SK-N-SH treated with all-trans-retinoic acid at 6 μM for 48 hours (cell line): ENCODE measurements at regions not wholly inside any gene's neighbourhood (a gene's known extent, or its start where the extent isn't known, plus 50 kb on each side); places are given as distances from the start of the nearest gene placed in this dataset.

Experiments
- ATAC-seq: fragments of 200-7000 bp; cut with Tn5 transposase; 3 replicates; pipeline ENCODE4 v1.9.1; 2020; ENCODE audit warnings: mild to moderate bottlenecking, moderate library complexity
- ARNTL ChIP-seq: fragments of 450-650 bp; formaldehyde crosslinking; IDR thresholded peaks from 2 replicates; pipeline ENCODE4 v1.5.0; 2020; ENCODE audit warnings: low read depth, mild to moderate bottlenecking, moderate library complexity, borderline replicate concordance
- BACH2 ChIP-seq: fragments of 250-450 bp; sonication (Bioruptor Pico); IDR thresholded peaks from 2 replicates; pipeline ENCODE4 v1.9.0; 2021; ENCODE audit warnings: mild to moderate bottlenecking, borderline replicate concordance
- CSDC2 ChIP-seq: fragments of 250-450 bp; sonication (Bioruptor Pico); IDR thresholded peaks from 2 replicates; pipeline ENCODE4 v1.5.0; 2020; ENCODE audit warnings: mild to moderate bottlenecking, moderate library complexity
- ESRRG ChIP-seq: fragments of 250-450 bp; sonication (Bioruptor Pico); IDR thresholded peaks from 2 replicates; pipeline ENCODE4 v1.6.1; 2021; ENCODE audit warnings: mild to moderate bottlenecking
- GLIS3 ChIP-seq: fragments of 250-450 bp; sonication (Bioruptor Pico); IDR thresholded peaks from 2 replicates; pipeline ENCODE4 v1.5.0; 2020; ENCODE audit warnings: mild to moderate bottlenecking, moderate library complexity
- ISL1 ChIP-seq: fragments of 250-450 bp; sonication (Bioruptor Pico); IDR thresholded peaks from 2 replicates; pipeline ENCODE4 v2.1.2; 2022; ENCODE audit warnings: mild to moderate bottlenecking, moderate library complexity
- OSR1 ChIP-seq: fragments of 250-450 bp; sonication (Bioruptor Pico); IDR thresholded peaks from 2 replicates; pipeline ENCODE4 v1.8.0; 2022; ENCODE audit warnings: moderate library complexity, mild to moderate bottlenecking, inconsistent platforms
- PPARA ChIP-seq: fragments of 250-450 bp; sonication (Bioruptor Pico); IDR thresholded peaks from 2 replicates; pipeline ENCODE4 v1.5.0; 2020; ENCODE audit warnings: mild to moderate bottlenecking, borderline replicate concordance
- RARB ChIP-seq: fragments of 250-450 bp; sonication (Bioruptor Pico); IDR thresholded peaks from 2 replicates; pipeline ENCODE4 v1.8.0; 2021; ENCODE audit warnings: mild to moderate bottlenecking, moderate library complexity
- SNAI2 ChIP-seq: fragments of 250-450 bp; sonication (Bioruptor Pico); IDR thresholded peaks from 2 replicates; pipeline ENCODE4 v1.5.0; 2020; ENCODE audit warnings: mild to moderate bottlenecking, moderate library complexity
- TCF4 ChIP-seq: fragments of 250-450 bp; sonication (Bioruptor Pico); IDR thresholded peaks from 2 replicates; pipeline ENCODE4 v1.8.0; 2021; ENCODE audit warnings: mild to moderate bottlenecking, moderate library complexity, borderline replicate concordance
- TOX ChIP-seq: fragments of 250-450 bp; sonication (Bioruptor Pico); IDR thresholded peaks from 2 replicates; pipeline ENCODE4 v1.8.0; 2021; ENCODE audit warnings: mild to moderate bottlenecking, moderate library complexity, borderline replicate concordance
- ZC3H10 ChIP-seq: fragments of 250-450 bp; sonication (Bioruptor Pico); IDR thresholded peaks from 2 replicates; pipeline ENCODE4 v1.5.1; 2021; ENCODE audit warnings: mild to moderate bottlenecking, moderate library complexity
- ZFP3 ChIP-seq: fragments of 250-450 bp; sonication (Bioruptor Pico); IDR thresholded peaks from 2 replicates; pipeline ENCODE4 v1.5.0; 2020; ENCODE audit warnings: mild to moderate bottlenecking, moderate library complexity
- ZFP30 ChIP-seq: fragments of 450-650 bp; formaldehyde crosslinking; IDR thresholded peaks from 2 replicates; pipeline ENCODE4 v1.5.0; 2022; ENCODE audit warnings: mild to moderate bottlenecking, moderate library complexity
- ZNF565 ChIP-seq: fragments of 450-650 bp; formaldehyde crosslinking; conservative IDR thresholded peaks from 2 replicates; pipeline ENCODE4 v1.5.0; 2020; ENCODE audit warnings: low read depth, mild to moderate bottlenecking, moderate library complexity
- ZNF70 ChIP-seq: fragments of 450-650 bp; formaldehyde crosslinking; IDR thresholded peaks from 2 replicates; pipeline ENCODE4 v1.5.0; 2020; ENCODE audit warnings: mild to moderate bottlenecking, moderate library complexity
- ZNF8 ChIP-seq: fragments of 450-650 bp; formaldehyde crosslinking; IDR thresholded peaks from 2 replicates; pipeline ENCODE4 v1.5.0; 2020; ENCODE audit warnings: mild to moderate bottlenecking, moderate library complexity
- TF ChIP-seq, protein P1 (sequence below): fragments of 250-450 bp; sonication (Bioruptor Pico); IDR thresholded peaks from 2 replicates; pipeline ENCODE4 v1.5.0; 2020; ENCODE audit warnings: mild to moderate bottlenecking, moderate library complexity
- TF ChIP-seq, protein P2 (sequence below): fragments of 250-450 bp; sonication (Bioruptor Pico); IDR thresholded peaks from 2 replicates; pipeline ENCODE4 v1.5.1; 2021; ENCODE audit warnings: mild to moderate bottlenecking, moderate library complexity
- TF ChIP-seq, protein P3 (sequence below): fragments of 250-450 bp; sonication (Bioruptor Pico); IDR thresholded peaks from 2 replicates; pipeline ENCODE4 v1.5.1; 2020; ENCODE audit warnings: low read depth, mild to moderate bottlenecking, moderate library complexity
- TF ChIP-seq, protein P4 (sequence below): fragments of 250-450 bp; sonication (Bioruptor Pico); IDR thresholded peaks from 2 replicates; pipeline ENCODE4 v1.8.0; 2021; ENCODE audit warnings: low read depth, mild to moderate bottlenecking, moderate library complexity, borderline replicate concordance

DNA sequence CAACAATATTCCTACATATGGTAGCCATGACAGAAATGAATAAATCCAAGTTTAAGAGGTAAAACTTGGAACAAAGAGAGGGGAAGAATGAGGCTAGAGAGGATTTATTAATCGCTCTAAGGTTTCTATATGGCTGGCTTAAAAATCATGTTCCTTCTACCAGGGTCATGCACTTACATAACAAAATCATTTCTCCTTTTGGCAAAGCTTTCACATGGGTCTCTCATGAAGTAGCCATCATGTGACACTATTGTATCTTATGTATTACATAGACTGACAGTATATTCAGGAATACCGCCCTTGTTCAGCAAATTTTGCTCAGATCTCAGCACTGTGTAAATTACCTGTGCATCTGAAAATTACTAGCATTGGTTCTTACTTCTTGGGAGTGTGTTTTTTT lies 1554.5 kb upstream of the SLC39A10 start:
- TF ChIP-seq, protein P1, sequence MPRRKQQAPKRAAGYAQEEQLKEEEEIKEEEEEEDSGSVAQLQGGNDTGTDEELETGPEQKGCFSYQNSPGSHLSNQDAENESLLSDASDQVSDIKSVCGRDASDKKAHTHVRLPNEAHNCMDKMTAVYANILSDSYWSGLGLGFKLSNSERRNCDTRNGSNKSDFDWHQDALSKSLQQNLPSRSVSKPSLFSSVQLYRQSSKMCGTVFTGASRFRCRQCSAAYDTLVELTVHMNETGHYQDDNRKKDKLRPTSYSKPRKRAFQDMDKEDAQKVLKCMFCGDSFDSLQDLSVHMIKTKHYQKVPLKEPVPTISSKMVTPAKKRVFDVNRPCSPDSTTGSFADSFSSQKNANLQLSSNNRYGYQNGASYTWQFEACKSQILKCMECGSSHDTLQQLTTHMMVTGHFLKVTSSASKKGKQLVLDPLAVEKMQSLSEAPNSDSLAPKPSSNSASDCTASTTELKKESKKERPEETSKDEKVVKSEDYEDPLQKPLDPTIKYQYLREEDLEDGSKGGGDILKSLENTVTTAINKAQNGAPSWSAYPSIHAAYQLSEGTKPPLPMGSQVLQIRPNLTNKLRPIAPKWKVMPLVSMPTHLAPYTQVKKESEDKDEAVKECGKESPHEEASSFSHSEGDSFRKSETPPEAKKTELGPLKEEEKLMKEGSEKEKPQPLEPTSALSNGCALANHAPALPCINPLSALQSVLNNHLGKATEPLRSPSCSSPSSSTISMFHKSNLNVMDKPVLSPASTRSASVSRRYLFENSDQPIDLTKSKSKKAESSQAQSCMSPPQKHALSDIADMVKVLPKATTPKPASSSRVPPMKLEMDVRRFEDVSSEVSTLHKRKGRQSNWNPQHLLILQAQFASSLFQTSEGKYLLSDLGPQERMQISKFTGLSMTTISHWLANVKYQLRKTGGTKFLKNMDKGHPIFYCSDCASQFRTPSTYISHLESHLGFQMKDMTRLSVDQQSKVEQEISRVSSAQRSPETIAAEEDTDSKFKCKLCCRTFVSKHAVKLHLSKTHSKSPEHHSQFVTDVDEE (CRISPR knock-in tag), result no peak
- no peak for TF ChIP-seq ZNF565 (CRISPR knock-in tag)
- no peak for TF ChIP-seq CSDC2 (CRISPR knock-in tag)
- TF ChIP-seq ISL1 (CRISPR knock-in tag), result no peak
- no peak for TF ChIP-seq TCF4
- no peak for TF ChIP-seq TOX (CRISPR knock-in tag)
- TF ChIP-seq PPARA, result no peak
- no peak for TF ChIP-seq SNAI2 (CRISPR knock-in tag)
- TF ChIP-seq, protein P2, sequence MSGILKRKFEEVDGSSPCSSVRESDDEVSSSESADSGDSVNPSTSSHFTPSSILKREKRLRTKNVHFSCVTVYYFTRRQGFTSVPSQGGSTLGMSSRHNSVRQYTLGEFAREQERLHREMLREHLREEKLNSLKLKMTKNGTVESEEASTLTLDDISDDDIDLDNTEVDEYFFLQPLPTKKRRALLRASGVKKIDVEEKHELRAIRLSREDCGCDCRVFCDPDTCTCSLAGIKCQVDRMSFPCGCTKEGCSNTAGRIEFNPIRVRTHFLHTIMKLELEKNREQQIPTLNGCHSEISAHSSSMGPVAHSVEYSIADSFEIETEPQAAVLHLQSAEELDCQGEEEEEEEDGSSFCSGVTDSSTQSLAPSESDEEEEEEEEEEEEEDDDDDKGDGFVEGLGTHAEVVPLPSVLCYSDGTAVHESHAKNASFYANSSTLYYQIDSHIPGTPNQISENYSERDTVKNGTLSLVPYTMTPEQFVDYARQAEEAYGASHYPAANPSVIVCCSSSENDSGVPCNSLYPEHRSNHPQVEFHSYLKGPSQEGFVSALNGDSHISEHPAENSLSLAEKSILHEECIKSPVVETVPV (CRISPR knock-in tag), result no peak
- no peak for TF ChIP-seq ZFP30 (CRISPR knock-in tag)
- TF ChIP-seq, protein P3, sequence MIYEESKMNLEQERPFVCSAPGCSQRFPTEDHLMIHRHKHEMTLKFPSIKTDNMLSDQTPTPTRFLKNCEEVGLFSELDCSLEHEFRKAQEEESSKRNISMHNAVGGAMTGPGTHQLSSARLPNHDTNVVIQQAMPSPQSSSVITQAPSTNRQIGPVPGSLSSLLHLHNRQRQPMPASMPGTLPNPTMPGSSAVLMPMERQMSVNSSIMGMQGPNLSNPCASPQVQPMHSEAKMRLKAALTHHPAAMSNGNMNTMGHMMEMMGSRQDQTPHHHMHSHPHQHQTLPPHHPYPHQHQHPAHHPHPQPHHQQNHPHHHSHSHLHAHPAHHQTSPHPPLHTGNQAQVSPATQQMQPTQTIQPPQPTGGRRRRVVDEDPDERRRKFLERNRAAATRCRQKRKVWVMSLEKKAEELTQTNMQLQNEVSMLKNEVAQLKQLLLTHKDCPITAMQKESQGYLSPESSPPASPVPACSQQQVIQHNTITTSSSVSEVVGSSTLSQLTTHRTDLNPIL (CRISPR knock-in tag), result no peak
- no peak for TF ChIP-seq BACH2
- no peak for TF ChIP-seq ARNTL (CRISPR knock-in tag)
- TF ChIP-seq ZC3H10, result no peak
- no peak for TF ChIP-seq OSR1 (CRISPR knock-in tag)
- no peak for TF ChIP-seq ZNF70 (CRISPR knock-in tag)
- no peak for ATAC-seq

DNA sequence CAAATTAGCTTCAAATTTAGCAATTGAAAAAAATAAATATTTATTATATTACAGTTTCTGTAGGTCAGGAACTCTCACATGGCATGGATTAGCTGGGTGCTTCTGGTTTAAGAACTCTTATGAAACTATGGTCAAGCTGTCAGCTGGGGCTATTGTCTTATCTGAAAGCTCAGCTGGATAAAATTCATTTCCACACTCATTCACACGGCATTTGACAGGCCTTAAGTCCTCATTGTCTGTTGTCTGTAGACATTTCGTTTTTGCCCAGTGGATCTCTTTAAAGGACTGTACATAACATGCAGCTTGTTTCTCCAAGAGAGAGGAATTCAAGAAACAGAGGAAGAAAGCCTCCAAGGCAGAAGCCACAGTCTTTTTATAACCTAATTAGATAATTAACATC lies 1556.8 kb upstream of the SLC39A10 start:
- no peak for TF ChIP-seq CSDC2 (CRISPR knock-in tag)
- no peak for TF ChIP-seq ZFP3
- no peak for TF ChIP-seq RARB
- no peak for TF ChIP-seq ZC3H10
- no peak for ATAC-seq

DNA sequence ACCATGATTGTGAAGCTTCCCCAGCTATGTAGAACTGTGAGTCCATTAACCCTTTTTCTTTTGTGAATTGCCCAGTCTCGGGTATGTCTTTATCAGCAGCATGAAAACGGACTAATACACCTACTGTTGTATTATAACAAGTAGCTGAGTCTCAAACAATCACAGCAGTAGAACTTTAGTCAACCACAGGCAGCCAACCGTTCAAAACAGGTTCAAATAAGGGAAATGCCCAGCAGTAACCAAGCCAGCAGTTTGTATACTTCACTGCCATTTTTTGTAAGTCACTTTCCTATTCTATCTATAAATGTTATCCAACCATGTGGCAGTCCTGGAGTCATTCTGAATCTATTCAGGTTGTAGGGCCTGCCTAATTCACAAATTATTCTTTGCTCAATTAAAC lies 1560.6 kb upstream of the SLC39A10 start:
- no peak for TF ChIP-seq RARB
- no peak for TF ChIP-seq BACH2
- no peak for TF ChIP-seq PPARA
- TF ChIP-seq SNAI2 (CRISPR knock-in tag), result no peak
- TF ChIP-seq CSDC2 (CRISPR knock-in tag), result no peak
- TF ChIP-seq ZNF8 (CRISPR knock-in tag), result no peak
- TF ChIP-seq TCF4, result no peak
- TF ChIP-seq, protein P3 (CRISPR knock-in tag), result no peak
- TF ChIP-seq ZNF565 (CRISPR knock-in tag), result no peak
- TF ChIP-seq ZFP30 (CRISPR knock-in tag), result no peak
- no peak for TF ChIP-seq ARNTL (CRISPR knock-in tag)
- TF ChIP-seq ISL1 (CRISPR knock-in tag), result no peak
- TF ChIP-seq, protein P4, sequence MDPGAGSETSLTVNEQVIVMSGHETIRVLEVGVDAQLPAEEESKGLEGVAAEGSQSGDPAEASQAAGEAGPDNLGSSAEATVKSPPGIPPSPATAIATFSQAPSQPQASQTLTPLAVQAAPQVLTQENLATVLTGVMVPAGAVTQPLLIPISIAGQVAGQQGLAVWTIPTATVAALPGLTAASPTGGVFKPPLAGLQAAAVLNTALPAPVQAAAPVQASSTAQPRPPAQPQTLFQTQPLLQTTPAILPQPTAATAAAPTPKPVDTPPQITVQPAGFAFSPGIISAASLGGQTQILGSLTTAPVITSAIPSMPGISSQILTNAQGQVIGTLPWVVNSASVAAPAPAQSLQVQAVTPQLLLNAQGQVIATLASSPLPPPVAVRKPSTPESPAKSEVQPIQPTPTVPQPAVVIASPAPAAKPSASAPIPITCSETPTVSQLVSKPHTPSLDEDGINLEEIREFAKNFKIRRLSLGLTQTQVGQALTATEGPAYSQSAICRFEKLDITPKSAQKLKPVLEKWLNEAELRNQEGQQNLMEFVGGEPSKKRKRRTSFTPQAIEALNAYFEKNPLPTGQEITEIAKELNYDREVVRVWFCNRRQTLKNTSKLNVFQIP (CRISPR knock-in tag), result no peak
- TF ChIP-seq, protein P2 (CRISPR knock-in tag), result no peak
- no peak for TF ChIP-seq ESRRG (CRISPR knock-in tag)
- no peak for TF ChIP-seq TOX (CRISPR knock-in tag)
- TF ChIP-seq GLIS3 (CRISPR knock-in tag), result no peak
- ATAC-seq, result no peak
